Trophoblast cell (in vitro differentiated cells and primary cell): ENCODE measurements at regions not wholly inside any gene's neighbourhood (a gene's known extent, or its start where the extent isn't known, plus 50 kb on each side); places are given as distances from the start of the nearest gene placed in this dataset.

Experiments
- DNase-seq, 2 donors: peaks; one replicate each; pipeline ENCODE4 v3.0.0-alpha.2; 2016
- H2AFZ ChIP-seq: 2 replicates; pipeline ENCODE4 v1.6.1; 2013; ENCODE audit warnings: low read length, moderate library complexity, mild to moderate bottlenecking; ENCODE audit not compliant: insufficient read depth, poor library complexity
- H2AK5ac ChIP-seq: 2 replicates; pipeline ENCODE4 v1.6.1; 2013; ENCODE audit warnings: mild to moderate bottlenecking, low read length
- H2BK120ac ChIP-seq: 2 replicates; pipeline ENCODE4 v1.6.1; 2013; ENCODE audit warnings: low read length, mild to moderate bottlenecking, moderate library complexity; ENCODE audit not compliant: insufficient read depth, poor library complexity
- H2BK12ac ChIP-seq: 2 replicates; pipeline ENCODE4 v1.6.1; 2013; ENCODE audit warnings: mild to moderate bottlenecking, low read length, moderate library complexity
- H2BK5ac ChIP-seq: 2 replicates; pipeline ENCODE4 v1.6.1; 2013; ENCODE audit warnings: low read length, low read depth, moderate library complexity, mild to moderate bottlenecking; ENCODE audit not compliant: poor library complexity
- H3K14ac ChIP-seq: 2 replicates; pipeline ENCODE4 v1.6.1; 2013; ENCODE audit warnings: mild to moderate bottlenecking, low read length
- H3K18ac ChIP-seq: 2 replicates; pipeline ENCODE4 v1.6.1; 2013; ENCODE audit warnings: mild to moderate bottlenecking, low read length
- H3K23ac ChIP-seq: 2 replicates; pipeline ENCODE4 v1.6.1; 2013; ENCODE audit warnings: low read length
- H3K27ac ChIP-seq: 2 replicates; pipeline ENCODE4 v1.5.1; 2013; ENCODE audit warnings: low read depth, mild to moderate bottlenecking, inconsistent platforms, low read length, moderate library complexity
- H3K27me3 ChIP-seq: 2 replicates; pipeline ENCODE4 v1.6.1; 2013; ENCODE audit warnings: inconsistent platforms, mild to moderate bottlenecking, low read length, moderate library complexity; ENCODE audit not compliant: insufficient read depth
- H3K36me3 ChIP-seq, 2 experiments: 1 replicate in 1 of 2; 2 replicates in 1 of 2; pipeline ENCODE4 v1.6.1; 2013; ENCODE audit warnings: low read length in 2 of 2, mild to moderate bottlenecking in 2 of 2, moderate library complexity in 1 of 2; ENCODE audit not compliant: insufficient read depth in 2 of 2, control insufficient read depth in 1 of 2
- H3K4ac ChIP-seq: 2 replicates; pipeline ENCODE4 v1.6.1; 2013; ENCODE audit warnings: low read depth, mild to moderate bottlenecking, low read length, moderate library complexity
- H3K4me1 ChIP-seq, 2 experiments: 1 replicate in 1 of 2; 2 replicates in 1 of 2; pipeline ENCODE4 v1.6.1; 2013; ENCODE audit warnings: low read length in 2 of 2, mild to moderate bottlenecking in 2 of 2, moderate library complexity in 1 of 2; ENCODE audit not compliant: insufficient read depth in 2 of 2, control insufficient read depth in 1 of 2
- H3K4me2 ChIP-seq: 2 replicates; pipeline ENCODE4 v1.6.1; 2013; ENCODE audit warnings: inconsistent platforms, mild to moderate bottlenecking, low read length, moderate library complexity
- H3K4me3 ChIP-seq: 2 replicates; pipeline ENCODE4 v1.5.1; 2013; ENCODE audit warnings: mild to moderate bottlenecking, low read depth, low read length, inconsistent platforms
- H3K79me1 ChIP-seq: one replicate; pipeline ENCODE4 v1.6.1; 2013; ENCODE audit warnings: low read length
- H3K79me2 ChIP-seq: 2 replicates; pipeline ENCODE4 v1.6.1; 2013; ENCODE audit warnings: low read length, mild to moderate bottlenecking; ENCODE audit not compliant: control insufficient read depth, insufficient read depth, poor library complexity
- H3K9ac ChIP-seq: 2 replicates; pipeline ENCODE4 v1.6.1; 2013; ENCODE audit warnings: mild to moderate bottlenecking, low read length
- H3K9me3 ChIP-seq: 2 replicates; pipeline ENCODE4 v1.6.1; 2013; ENCODE audit warnings: low read depth, mild to moderate bottlenecking, control low read depth, inconsistent platforms, low read length; ENCODE audit not compliant: insufficient read depth
- H4K12ac ChIP-seq: 2 replicates; pipeline ENCODE4 v1.6.1; 2013; ENCODE audit warnings: low read depth, mild to moderate bottlenecking, low read length, moderate library complexity
- H4K8ac ChIP-seq: 2 replicates; pipeline ENCODE4 v1.6.1; 2013; ENCODE audit warnings: low read depth, mild to moderate bottlenecking, low read length, moderate library complexity
- H4K91ac ChIP-seq: one replicate; pipeline ENCODE4 v1.6.1; 2013; ENCODE audit warnings: low read depth, mild to moderate bottlenecking, low read length, moderate library complexity
- WGBS: extraction: QIAGEN DNeasy Blood & Tissue Kit; methylation state at CpG from one replicate; pipeline ENCODE4 v1.1.7; 2013; ENCODE audit warnings: missing lambda C conversion rate; ENCODE audit not compliant: insufficient read length, insufficient coverage; ENCODE audit errors: extremely low coverage; 5-methylcytosine and 5-hydroxymethylcytosine counted together

DNA sequence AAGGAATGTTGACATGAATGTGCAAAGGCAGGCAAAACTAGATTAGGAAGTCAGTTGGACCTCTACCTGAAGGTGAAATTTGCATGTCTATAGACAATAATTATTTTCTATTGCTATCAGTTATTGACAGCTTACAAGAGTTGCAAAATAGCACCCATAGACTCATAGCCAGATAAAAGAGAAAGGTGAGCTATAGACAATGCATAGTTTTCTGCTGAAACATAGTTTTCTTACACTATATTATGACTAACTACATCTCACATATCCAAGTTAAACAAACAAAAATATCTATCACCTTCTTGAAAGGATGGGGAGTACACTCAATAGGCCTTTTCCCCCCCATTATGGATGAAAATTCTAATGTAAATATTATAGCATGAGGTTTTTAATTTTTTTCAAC lies 305.0 kb downstream of the PTH2R start:
- Histone ChIP-seq H2BK5ac (no peak overlapping the region), H4K12ac (no peak overlapping the region), H2AFZ (no peak overlapping the region), H3K9me3 (no peaks in the 10 kb centered on the region), H2BK120ac (no peak overlapping the region), H3K4ac (no peak overlapping the region), H2AK5ac (no peak overlapping the region), H3K27me3 (no peaks in the 10 kb centered on the region), H3K4me3 (no peak overlapping the region), H3K18ac (no peak overlapping the region), H4K8ac (no peak overlapping the region), H3K79me1 (no peaks in the 10 kb centered on the region), H3K14ac (no peak overlapping the region), H3K27ac (no peak overlapping the region), H2BK12ac (no peak overlapping the region), H3K9ac (no peak overlapping the region), H3K23ac (no peak overlapping the region), H3K36me3 (no peaks in the 10 kb centered on the region), H3K4me2 (no peak overlapping the region), H3K79me2 (no peaks in the 10 kb centered on the region), H4K91ac (no peak overlapping the region), H3K4me1 (no peaks in the 10 kb centered on the region)
- no peak for DNase-seq

- no peak overlapping the region for H3K4me2 ChIP-seq
- H3K4ac ChIP-seq, result no peak overlapping the region
- H3K4me1 ChIP-seq, result no peaks in the 10 kb centered on the region
- no peak overlapping the region for H3K4me3 ChIP-seq
- no peak overlapping the region for H2BK12ac ChIP-seq
- H3K23ac ChIP-seq, result no peak overlapping the region
- no peak overlapping the region for H3K14ac ChIP-seq
- H3K27me3 ChIP-seq, result no peaks in the 10 kb centered on the region
- H3K27ac ChIP-seq, result no peak overlapping the region
- no peaks in the 10 kb centered on the region for H3K9me3 ChIP-seq
- no peaks in the 10 kb centered on the region for H3K36me3 ChIP-seq
- H4K91ac ChIP-seq, result no peak overlapping the region
- DNase-seq, result no peak
- no peaks in the 10 kb centered on the region for H3K79me2 ChIP-seq
- no peak overlapping the region for H4K8ac ChIP-seq
- no peak overlapping the region for H4K12ac ChIP-seq
- no peak overlapping the region for H3K9ac ChIP-seq
- no peak overlapping the region for H2BK5ac ChIP-seq
- no peak overlapping the region for H2AFZ ChIP-seq
- no CpG with 5 or more reads among the region's 1 CpG for WGBS
- no peak overlapping the region for H2AK5ac ChIP-seq
- H2BK120ac ChIP-seq, result no peak overlapping the region
- no peaks in the 10 kb centered on the region for H3K79me1 ChIP-seq
- no peak overlapping the region for H3K18ac ChIP-seq
Observed at GRCh38 chr2:208713066-208713745, 306.6 kb downstream of the PTH2R start.

- no peak overlapping the region for H3K9ac ChIP-seq
- no peak overlapping the region for H4K12ac ChIP-seq
- H4K91ac ChIP-seq, result no peak overlapping the region
- H2BK5ac ChIP-seq, result no peak overlapping the region
- H2AFZ ChIP-seq, result no peak overlapping the region
- no peak overlapping the region for H2AK5ac ChIP-seq
- H3K4ac ChIP-seq, result no peak overlapping the region
- no peaks in the 10 kb centered on the region for H3K79me1 ChIP-seq
- H3K27ac ChIP-seq, result no peak overlapping the region
- H2BK12ac ChIP-seq, result no peak overlapping the region
- no peaks in the 10 kb centered on the region for H3K36me3 ChIP-seq
- H3K4me1 ChIP-seq, result no peaks in the 10 kb centered on the region
- H3K23ac ChIP-seq, result no peak overlapping the region
- no peak overlapping the region for H3K18ac ChIP-seq
- no peak overlapping the region for H3K14ac ChIP-seq
- no peak overlapping the region for H2BK120ac ChIP-seq
- H3K9me3 ChIP-seq, result no peaks in the 10 kb centered on the region
- no peak for DNase-seq
- no peak overlapping the region for H4K8ac ChIP-seq
- no CpG with 5 or more reads among the region's 2 CpGs for WGBS
- no peak overlapping the region for H3K4me3 ChIP-seq
- no peaks in the 10 kb centered on the region for H3K27me3 ChIP-seq
- no peaks in the 10 kb centered on the region for H3K79me2 ChIP-seq
- no peak overlapping the region for H3K4me2 ChIP-seq
Observed at GRCh38 chr2:208718828-208719227, 312.2 kb downstream of the PTH2R start.

DNA sequence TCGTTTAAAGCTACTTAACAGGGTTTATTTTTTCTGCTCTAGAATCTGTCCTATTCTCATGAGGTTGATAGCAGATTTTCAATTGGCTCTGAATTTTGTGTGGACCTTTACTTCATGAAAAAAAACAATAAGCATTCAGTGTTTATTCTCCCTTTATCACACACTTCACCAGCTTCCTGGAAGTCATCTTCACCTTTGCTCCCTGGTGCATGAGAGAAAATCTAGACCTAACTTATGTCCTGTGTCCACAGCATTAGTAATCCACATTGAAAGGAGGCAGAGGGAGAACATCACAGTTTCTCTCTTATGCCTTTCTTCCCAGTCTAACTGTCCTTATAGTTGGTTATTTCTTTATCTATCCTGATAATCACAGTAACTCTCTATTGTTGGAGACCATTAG lies 316.1 kb downstream of the PTH2R start:
- H3K4me3 ChIP-seq, result no peak overlapping the region
- H2AK5ac ChIP-seq, result no peak overlapping the region
- no peak overlapping the region for H3K4ac ChIP-seq
- H2BK120ac ChIP-seq, result no peak overlapping the region
- no peak overlapping the region for H3K23ac ChIP-seq
- H3K9me3 ChIP-seq, result no peaks in the 10 kb centered on the region
- H3K36me3 ChIP-seq, result no peaks in the 10 kb centered on the region
- H4K12ac ChIP-seq, result no peak overlapping the region
- H3K14ac ChIP-seq, result no peak overlapping the region
- H3K27ac ChIP-seq, result no peak overlapping the region
- H3K18ac ChIP-seq, result no peak overlapping the region
- no peak overlapping the region for H2AFZ ChIP-seq
- no peak overlapping the region for H4K8ac ChIP-seq
- H2BK5ac ChIP-seq, result no peak overlapping the region
- no peak overlapping the region for H3K4me2 ChIP-seq
- H3K27me3 ChIP-seq, result no peaks in the 10 kb centered on the region
- WGBS, result no CpG with 5 or more reads among the region's 1 CpG
- no peak overlapping the region for H4K91ac ChIP-seq
- no peak overlapping the region for H3K9ac ChIP-seq
- no peak overlapping the region for H2BK12ac ChIP-seq
- no peaks in the 10 kb centered on the region for H3K4me1 ChIP-seq
- H3K79me1 ChIP-seq, result no peaks in the 10 kb centered on the region
- no peak for DNase-seq
- H3K79me2 ChIP-seq, result no peaks in the 10 kb centered on the region
